GM21515 (cell line): ENCODE measurements at regions not wholly inside any gene's neighbourhood (a gene's known extent, or its start where the extent isn't known, plus 50 kb on each side); places are given as distances from the start of the nearest gene placed in this dataset.
"Not testable (repeated sequence)": the region's sequence is repeated elsewhere in the genome, so short reads cannot be mapped to it uniquely, and the experiment has no call there.

ENCODE experiments used
- ATAC-seq: cut with Tn5 transposase; IDR thresholded peaks from one replicate; pipeline ENCODE4 v1.9.1; 2021; ENCODE audit not compliant: unreplicated experiment

- ATAC-seq, result no peak
These were observed 259.0 kb upstream of the HS3ST1 start for GRCh38 chr4:11687727-11688126.

GRCh38 chr4:11685481-11685880, 256.8 kb upstream of the HS3ST1 start:
- no peak for ATAC-seq

- no peak for ATAC-seq
These were observed 246.5 kb upstream of the HS3ST1 start for GRCh38 chr4:11675051-11675800.

- no peak for ATAC-seq
These were observed 241.6 kb upstream of the HS3ST1 start for GRCh38 chr4:11670304-11670703.

GRCh38 chr4:11669156-11669555, 240.5 kb upstream of the HS3ST1 start:
- ATAC-seq, result no peak

- no peak for ATAC-seq
These were observed 234.4 kb upstream of the HS3ST1 start for GRCh38 chr4:11663114-11663513.

GRCh38 chr4:11650801-11651596, 222.3 kb upstream of the HS3ST1 start:
- no peak for ATAC-seq

- ATAC-seq, result no peak
These were observed 218.7 kb upstream of the HS3ST1 start for GRCh38 chr4:11647433-11647832.

- not testable (repeated sequence) for ATAC-seq
These were observed 214.4 kb upstream of the HS3ST1 start for GRCh38 chr4:11643081-11643480.

GRCh38 chr4:11640584-11640983, 211.9 kb upstream of the HS3ST1 start:
- no peak for ATAC-seq

- ATAC-seq, result no peak
These were observed 207.9 kb upstream of the HS3ST1 start for GRCh38 chr4:11636551-11636950.

- ATAC-seq, result no peak
These were observed 207.3 kb upstream of the HS3ST1 start for GRCh38 chr4:11636031-11636430.

- no peak for ATAC-seq
These were observed 206.6 kb upstream of the HS3ST1 start for GRCh38 chr4:11635342-11635741.

- ATAC-seq, result no peak
These were observed 205.6 kb upstream of the HS3ST1 start for GRCh38 chr4:11634283-11634682.

GRCh38 chr4:11633430-11633829, 204.7 kb upstream of the HS3ST1 start:
- no peak for ATAC-seq

- ATAC-seq, result no peak
These were observed 203.8 kb upstream of the HS3ST1 start for GRCh38 chr4:11632483-11632882.

GRCh38 chr4:11632025-11632424, 203.3 kb upstream of the HS3ST1 start:
- no peak for ATAC-seq

GRCh38 chr4:11631416-11631815, 202.7 kb upstream of the HS3ST1 start:
- ATAC-seq, result no peak

- ATAC-seq, result no peak
These were observed 199.5 kb upstream of the HS3ST1 start for GRCh38 chr4:11628093-11628725.

- ATAC-seq, result no peak
These were observed 197.4 kb upstream of the HS3ST1 start for GRCh38 chr4:11626066-11626465.

- ATAC-seq, result no peak
These were observed 196.5 kb upstream of the HS3ST1 start for GRCh38 chr4:11625211-11625610.

GRCh38 chr4:11624370-11624769, 195.7 kb upstream of the HS3ST1 start:
- ATAC-seq, result no peak
